ENCODE measurements at regions not wholly inside any gene's neighbourhood (a gene's known extent, or its start where the extent isn't known, plus 50 kb on each side); places are given as distances from the start of the nearest gene placed in this dataset.

GRCh38 chrX:13518126-13518525 lies 51.3 kb upstream of the EGFL6 start:
- no peak overlapping the region for H3K4me3 ChIP-seq
- no peak overlapping the region for H3K27ac ChIP-seq
- intact Hi-C loops (cut with DNase I), result no loop called here
- TF ChIP-seq CTCF (IDR thresholded peaks at IDR 0.05), result no peak
- H3K9me3 ChIP-seq, result no peaks in the 10 kb centered on the region
- ATAC-seq (no peak), DNase-seq (no peak)
- H3K27me3 ChIP-seq (ENCODE audit: low read depth), result no peaks in the 10 kb centered on the region
- no peaks in the 10 kb centered on the region for H3K4me1 ChIP-seq
- H3K36me3 ChIP-seq, result no peaks in the 10 kb centered on the region

- Histone ChIP-seq H3K4me1 (no peaks in the 10 kb centered on the region), H3K27ac (no peak overlapping the region), H3K9me3 (no peaks in the 10 kb centered on the region), H3K36me3 (no peaks in the 10 kb centered on the region), H3K4me3 (no peak overlapping the region), H3K27me3 (ENCODE audit: low read depth) (no peaks in the 10 kb centered on the region)
- no peak for TF ChIP-seq CTCF (IDR thresholded peaks at IDR 0.05)
- DNase-seq (no peak), ATAC-seq (no peak)
- intact Hi-C loops (cut with DNase I), result no loop called here
These were observed 54.0 kb upstream of the EGFL6 start for GRCh38 chrX:13515211-13515930.

- ATAC-seq (no peak), DNase-seq (no peak)
- Histone ChIP-seq H3K27me3 (ENCODE audit: low read depth) (no peaks in the 10 kb centered on the region), H3K4me1 (no peaks in the 10 kb centered on the region), H3K4me3 (no peak overlapping the region), H3K36me3 (no peaks in the 10 kb centered on the region), H3K27ac (no peak overlapping the region), H3K9me3 (no peaks in the 10 kb centered on the region)
- TF ChIP-seq CTCF (IDR thresholded peaks at IDR 0.05), result no peak
- intact Hi-C loops (cut with DNase I), result no loop called here
These were observed 57.5 kb upstream of the EGFL6 start for GRCh38 chrX:13511944-13512330.

GRCh38 chrX:13511241-13511943 lies 58.0 kb upstream of the EGFL6 start:
- H3K9me3 ChIP-seq, result no peaks in the 10 kb centered on the region
- no peak overlapping the region for H3K4me3 ChIP-seq
- no peaks in the 10 kb centered on the region for H3K27me3 ChIP-seq (ENCODE audit: low read depth)
- intact Hi-C loops (cut with DNase I), result no loop called here
- DNase-seq (no peak), ATAC-seq (no peak)
- H3K4me1 ChIP-seq, result no peaks in the 10 kb centered on the region
- H3K27ac ChIP-seq, result no peak overlapping the region
- TF ChIP-seq CTCF (IDR thresholded peaks at IDR 0.05), result no peak
- H3K36me3 ChIP-seq, result no peaks in the 10 kb centered on the region

- ATAC-seq, result no peak
- Histone ChIP-seq H3K9me3 (no peaks in the 10 kb centered on the region), H3K4me1 (no peaks in the 10 kb centered on the region), H3K36me3 (no peaks in the 10 kb centered on the region), H3K27ac (no peak overlapping the region), H3K4me3 (no peak overlapping the region), H3K27me3 (ENCODE audit: low read depth) (no peaks in the 10 kb centered on the region)
- TF ChIP-seq CTCF (IDR thresholded peaks at IDR 0.05), result no peak
- intact Hi-C loops (cut with DNase I), result loop anchor here (10.0 kb wide), 1 partner anchor 127 kb away; no protein-coding TSS in a partner anchor
- DNase-seq, result no peak
These were observed 61.5 kb upstream of the EGFL6 start for GRCh38 chrX:13507893-13508292.
